ENCODE measurements at regions not wholly inside any gene's neighbourhood (a gene's known extent, or its start where the extent isn't known, plus 50 kb on each side); places are given as distances from the start of the nearest gene placed in this dataset.

DNA sequence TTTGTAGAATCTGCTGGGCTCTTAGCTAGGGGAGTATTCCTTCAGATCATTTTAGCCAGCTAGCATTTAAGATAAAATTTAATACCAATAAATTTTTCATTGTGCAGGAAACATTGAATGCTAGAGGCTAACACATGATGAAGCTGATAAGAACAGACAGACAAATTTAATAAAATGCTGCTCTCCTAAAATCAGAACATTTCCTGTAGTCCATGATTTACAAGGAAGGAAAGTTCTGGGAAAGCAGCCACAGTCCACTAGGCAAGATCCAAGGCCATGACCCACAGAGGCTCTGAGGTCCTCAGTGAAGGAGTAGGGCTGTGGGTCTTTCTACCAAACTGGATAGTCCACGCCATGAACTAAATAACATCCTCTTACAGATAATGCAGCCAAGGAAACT is 253.0 kb downstream of the ICE1 start:
- TF ChIP-seq EZH2 (IDR thresholded peaks at IDR 0.05) (no peak), EZH2phosphoT487 (IDR thresholded peaks at IDR 0.05) (no peak)
- TF ChIP-seq, protein P1, sequence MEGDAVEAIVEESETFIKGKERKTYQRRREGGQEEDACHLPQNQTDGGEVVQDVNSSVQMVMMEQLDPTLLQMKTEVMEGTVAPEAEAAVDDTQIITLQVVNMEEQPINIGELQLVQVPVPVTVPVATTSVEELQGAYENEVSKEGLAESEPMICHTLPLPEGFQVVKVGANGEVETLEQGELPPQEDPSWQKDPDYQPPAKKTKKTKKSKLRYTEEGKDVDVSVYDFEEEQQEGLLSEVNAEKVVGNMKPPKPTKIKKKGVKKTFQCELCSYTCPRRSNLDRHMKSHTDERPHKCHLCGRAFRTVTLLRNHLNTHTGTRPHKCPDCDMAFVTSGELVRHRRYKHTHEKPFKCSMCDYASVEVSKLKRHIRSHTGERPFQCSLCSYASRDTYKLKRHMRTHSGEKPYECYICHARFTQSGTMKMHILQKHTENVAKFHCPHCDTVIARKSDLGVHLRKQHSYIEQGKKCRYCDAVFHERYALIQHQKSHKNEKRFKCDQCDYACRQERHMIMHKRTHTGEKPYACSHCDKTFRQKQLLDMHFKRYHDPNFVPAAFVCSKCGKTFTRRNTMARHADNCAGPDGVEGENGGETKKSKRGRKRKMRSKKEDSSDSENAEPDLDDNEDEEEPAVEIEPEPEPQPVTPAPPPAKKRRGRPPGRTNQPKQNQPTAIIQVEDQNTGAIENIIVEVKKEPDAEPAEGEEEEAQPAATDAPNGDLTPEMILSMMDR (IDR thresholded peaks at IDR 0.05): no peak

Data from neural progenitor cell (in vitro differentiated cells).